ENCODE measurements at regions not wholly inside any gene's neighbourhood (a gene's known extent, or its start where the extent isn't known, plus 50 kb on each side); places are given as distances from the start of the nearest gene placed in this dataset.

DNA sequence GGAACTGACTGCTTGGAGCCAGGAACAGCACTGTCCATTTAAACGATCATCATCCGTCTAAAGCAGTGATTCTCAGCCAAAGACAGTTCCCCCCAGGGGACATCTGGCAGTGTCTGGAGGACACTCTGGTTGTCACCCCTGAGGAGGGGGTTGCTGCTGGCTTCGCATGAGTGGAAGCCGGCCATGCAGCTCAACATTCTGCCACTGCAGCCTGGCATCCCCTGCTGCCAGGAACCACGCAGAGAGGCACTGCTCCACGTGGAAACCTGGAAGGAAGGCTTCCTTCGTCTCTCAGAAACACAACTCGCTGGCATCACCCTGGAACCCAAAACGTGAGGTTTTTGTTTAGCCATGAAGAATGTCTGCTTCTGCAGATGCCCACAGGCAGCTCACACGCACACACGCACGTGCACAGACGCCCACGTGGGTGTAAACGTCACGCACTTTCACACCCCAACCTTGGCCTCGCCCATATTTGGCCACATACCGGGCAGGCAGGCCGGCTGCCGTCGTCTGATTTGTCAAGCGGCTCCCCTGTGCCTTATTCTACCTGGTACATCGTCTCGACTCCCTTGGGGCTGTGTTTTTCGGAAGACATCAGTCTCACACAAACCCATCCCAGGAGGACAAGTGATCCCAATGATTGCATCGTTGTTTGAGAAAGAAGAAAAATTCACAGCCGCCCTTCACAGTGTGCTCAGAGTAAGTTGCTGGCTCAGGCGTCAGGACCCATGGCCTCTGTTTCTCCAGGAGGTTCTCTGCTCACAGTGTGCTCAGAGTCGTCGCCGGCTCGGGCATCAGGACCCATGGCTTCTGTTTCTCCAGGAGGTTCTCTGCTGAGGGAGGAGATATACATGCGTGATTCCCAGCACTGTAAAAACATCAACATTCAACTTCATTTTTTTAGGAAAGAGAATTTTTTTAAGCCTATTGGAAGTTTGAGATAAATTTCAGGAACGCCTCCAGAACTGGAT, 127.2 kb upstream of the PPP2R2D start:
- no peak for DNase-seq

DNA sequence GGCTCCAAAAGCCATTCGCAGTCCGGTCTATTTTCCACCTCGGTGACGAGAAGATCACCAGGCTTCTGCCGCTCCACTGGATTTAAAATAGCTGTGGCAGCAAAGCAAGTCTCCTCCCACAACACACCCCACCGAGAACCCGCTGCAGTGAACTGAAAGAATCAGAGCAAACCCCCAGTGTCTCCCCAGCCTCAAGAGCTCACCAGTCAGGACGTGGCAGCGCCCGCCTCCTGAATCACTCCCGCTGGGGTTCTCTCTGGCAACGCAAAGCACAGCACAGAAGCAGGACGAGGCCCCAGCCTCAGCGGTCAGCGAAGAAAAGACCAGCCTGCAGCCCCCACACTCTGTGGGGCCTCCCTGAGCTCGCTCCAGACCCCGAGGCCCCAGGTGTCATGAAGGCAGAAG, 126.1 kb upstream of the PPP2R2D start:
- no peak for DNase-seq
- no peak overlapping the region for H3K27ac ChIP-seq
- H3K9me3 ChIP-seq, result peaks cover 0 to 4% of the 10 kb centered on the region in 2 donors
- H3K36me3 ChIP-seq, result no peaks in the 10 kb centered on the region
- intact Hi-C loops (cut with DNase I; ENCODE audit: low total_unique reads), result no loop called here
- no peak for TF ChIP-seq CTCF (IDR thresholded peaks at IDR 0.05)
- no peak overlapping the region for H3K4me3 ChIP-seq
- no peaks in the 10 kb centered on the region for H3K27me3 ChIP-seq
- no peaks in the 10 kb centered on the region for H3K4me1 ChIP-seq

More for the DNA sequence above, 127.2 kb upstream of the PPP2R2D start:
- H3K27me3 ChIP-seq, result no peaks in the 10 kb centered on the region
- intact Hi-C loops (cut with DNase I; ENCODE audit: low total_unique reads), result no loop called here
- no peaks in the 10 kb centered on the region for H3K4me1 ChIP-seq
- TF ChIP-seq POLR2A (IDR thresholded peaks at IDR 0.05), result no peak
- no peak for TF ChIP-seq CTCF (IDR thresholded peaks at IDR 0.05)
- peaks cover 0 to 4% of the 10 kb centered on the region in 2 donors for H3K9me3 ChIP-seq
- no peak overlapping the region for H3K4me3 ChIP-seq
- H3K27ac ChIP-seq, result no peak overlapping the region
- no peaks in the 10 kb centered on the region for H3K36me3 ChIP-seq

GRCh38 chr10:131775433-131775832, 125.4 kb upstream of the PPP2R2D start:
- Histone ChIP-seq H3K27ac (no peak overlapping the region), H3K4me3 (no peak overlapping the region), H3K27me3 (no peaks in the 10 kb centered on the region), H3K4me1 (no peaks in the 10 kb centered on the region), H3K36me3 (no peaks in the 10 kb centered on the region), H3K9me3 (peaks cover 0 to 4% of the 10 kb centered on the region in 2 donors)
- intact Hi-C loops (cut with DNase I; ENCODE audit: low total_unique reads), result no loop called here
- no peak for TF ChIP-seq CTCF (IDR thresholded peaks at IDR 0.05)
- TF ChIP-seq POLR2A (IDR thresholded peaks at IDR 0.05), result no peak
- no peak for DNase-seq

GRCh38 chr10:131775833-131776232, 125.0 kb upstream of the PPP2R2D start:
- Histone ChIP-seq H3K4me1 (no peaks in the 10 kb centered on the region), H3K36me3 (no peaks in the 10 kb centered on the region), H3K4me3 (no peak overlapping the region), H3K27ac (no peak overlapping the region), H3K9me3 (peaks cover 0 to 4% of the 10 kb centered on the region in 2 donors), H3K27me3 (no peaks in the 10 kb centered on the region)
- no peak for DNase-seq
- TF ChIP-seq POLR2A (IDR thresholded peaks at IDR 0.05), result no peak
- TF ChIP-seq CTCF (IDR thresholded peaks at IDR 0.05), result no peak
- intact Hi-C loops (cut with DNase I; ENCODE audit: low total_unique reads), result no loop called here

GRCh38 chr10:131776496-131776895, 124.3 kb upstream of the PPP2R2D start:
- DNase-seq, result no peak
- H3K9me3 ChIP-seq, result peaks cover 0 to 4% of the 10 kb centered on the region in 2 donors
- H3K4me3 ChIP-seq, result no peak overlapping the region
- H3K27me3 ChIP-seq, result no peaks in the 10 kb centered on the region
- no peaks in the 10 kb centered on the region for H3K4me1 ChIP-seq
- intact Hi-C loops (cut with DNase I; ENCODE audit: low total_unique reads), result no loop called here
- H3K36me3 ChIP-seq, result no peaks in the 10 kb centered on the region
- no peak overlapping the region for H3K27ac ChIP-seq
- TF ChIP-seq POLR2A (IDR thresholded peaks at IDR 0.05) (no peak), CTCF (IDR thresholded peaks at IDR 0.05) (no peak)

All from uterus (tissue), 3 donors.